ENCODE measurements at regions not wholly inside any gene's neighbourhood (a gene's known extent, or its start where the extent isn't known, plus 50 kb on each side); places are given as distances from the start of the nearest gene placed in this dataset.

- Histone ChIP-seq H3K36me3 (ENCODE audit: control insufficient read depth in 2 of 4, insufficient read depth in 4 of 4, low read length in 3 of 4) (peaks cover 0 to 8% (median 0%) of the 10 kb centered on the region in 4 experiments; a peak in 2 of 8 replicates), H3K4me3 (ENCODE audit: extremely low read depth in 1 of 4, insufficient read depth in 2 of 4, low read depth in 3 of 4, low read length in 4 of 4) (no peak overlapping the region), H3K79me1 (ENCODE audit: low read depth, low read length) (no peaks in the 10 kb centered on the region), H3K4me2 (ENCODE audit: insufficient read depth in 1 of 2, low read depth in 2 of 2, low read length in 2 of 2) (peak overlapping the region in 1 of 2 experiments; percentile 72; a peak in 1 of 4 replicates), H4K8ac (ENCODE audit: extremely low read depth, insufficient read depth, low read length) (no peak overlapping the region), H3K79me2 (ENCODE audit: control insufficient read depth in 1 of 2, insufficient read depth in 2 of 2, low read length in 2 of 2) (peaks cover 0 to 4% of the 10 kb centered on the region in 2 experiments; a peak in 1 of 4 replicates), H3K4ac (replicated peaks; ENCODE audit: insufficient read length, low read depth, low read length) (no peak overlapping the region), H2BK15ac (ENCODE audit: low read length) (no peak overlapping the region), H3K23ac (ENCODE audit: insufficient read length) (no peak overlapping the region), H2AFZ (ENCODE audit: low read length) (no peak overlapping the region), H2BK120ac (replicated peaks; ENCODE audit: low read depth, low read length) (no peak overlapping the region), H2BK20ac (ENCODE audit: low read length) (no peak overlapping the region), H3K27me3 (replicated peaks in 1 of 4; ENCODE audit: control insufficient read depth in 3 of 4, extremely low read depth in 1 of 4, insufficient read depth in 3 of 4, low read length in 3 of 4) (no peaks in the 10 kb centered on the region), H2AK5ac (ENCODE audit: low read depth, low read length) (no peak overlapping the region), H4K91ac (replicated peaks; ENCODE audit: insufficient read length, low read length) (no peak overlapping the region), H2BK12ac (ENCODE audit: low read depth, low read length) (no peak overlapping the region; the same call in 1 of the 2 replicates), H2BK5ac (ENCODE audit: low read depth, low read length) (no peak overlapping the region), H3K23me2 (ENCODE audit: low read depth, low read length) (no peaks in the 10 kb centered on the region), H3K9me3 (ENCODE audit: insufficient read depth in 2 of 2, low read depth in 1 of 2, low read length in 1 of 2) (no peaks in the 10 kb centered on the region), H3K9ac (replicated peaks in 1 of 4; ENCODE audit: extremely low read depth in 1 of 4, low read depth in 3 of 4, low read length in 3 of 4) (no peak overlapping the region), H4K5ac (ENCODE audit: insufficient read length, low read depth, low read length) (no peak overlapping the region), H3K27ac (ENCODE audit: low read depth, low read length) (no peak overlapping the region), H3K56ac (replicated peaks; ENCODE audit: insufficient read length, low read depth, low read length) (no peak overlapping the region), H3K4me1 (replicated peaks in 1 of 4; ENCODE audit: control insufficient read depth in 3 of 4, insufficient read depth in 4 of 4, low read length in 3 of 4) (peaks cover 11 to 48% (median 35%) of the 10 kb centered on the region in 4 experiments), H4K20me1 (replicated peaks in 1 of 2; ENCODE audit: control insufficient read depth in 1 of 2, insufficient read depth in 2 of 2, low read length in 2 of 2) (no peaks in the 10 kb centered on the region), H3K14ac (ENCODE audit: insufficient read length) (no peak overlapping the region), H3K18ac (ENCODE audit: extremely low read depth, low read length) (no peak overlapping the region)
- WGBS, 2 experiments (ENCODE audit: extremely low coverage in 1 of 2, insufficient coverage in 1 of 2, insufficient read length in 1 of 2, insufficient replicate concordance in 2 of 2, low coverage in 1 of 2, low lambda C conversion rate in 2 of 2, missing lambda C conversion rate in 1 of 2): 81% methylated on average over 3 of the region's 3 CpGs; no CpG with 5 or more reads in 1 of the 2 experiments
- FAIRE-seq (no peak), DNase-seq (ENCODE audit: low read depth in 1 of 2, low spot score in 2 of 2) (no peak)
- CTCF ChIA-PET (ENCODE audit: partially characterized antibody): interaction anchor here (1.7 to 2.5 kb wide), 2 partner anchors 20 to 88 kb away, joined by 6 to 8 read pairs; a partner anchor contains a TSS
- TF ChIP-seq CHD1 (IDR thresholded peaks at IDR 0.05; ENCODE audit: low read depth, low read length) (no peak), SIRT6 (IDR thresholded peaks at IDR 0.05; ENCODE audit: low read length) (no peak), EZH2 (IDR thresholded peaks at IDR 0.05; ENCODE audit: low read depth, low read length, severe bottlenecking) (no peak), CTBP2 (IDR thresholded peaks at IDR 0.05; ENCODE audit: borderline replicate concordance, insufficient read depth, insufficient read length, low read length) (no peak), RBBP5 (IDR thresholded peaks at IDR 0.05; ENCODE audit: borderline replicate concordance, low read depth, low read length) (no peak), CTCF (IDR thresholded peaks at IDR 0.05; ENCODE audit: control extremely low read depth in 1 of 3, insufficient read depth in 1 of 3, low read depth in 1 of 3, low read length in 3 of 3) (no peak)
- TF ChIP-seq, protein P1, sequence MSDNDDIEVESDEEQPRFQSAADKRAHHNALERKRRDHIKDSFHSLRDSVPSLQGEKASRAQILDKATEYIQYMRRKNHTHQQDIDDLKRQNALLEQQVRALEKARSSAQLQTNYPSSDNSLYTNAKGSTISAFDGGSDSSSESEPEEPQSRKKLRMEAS (IDR thresholded peaks at IDR 0.05): no peak
- POLR2A ChIA-PET (ENCODE audit: partially characterized antibody): interaction anchor here (1.7 to 2.0 kb wide), 2 partner anchors 9 to 21 kb away, joined by 5 to 6 read pairs; no protein-coding TSS in a partner anchor
Measured at GRCh38 chr18:46260879-46261143, 156.6 kb downstream of the HAUS1 start.

Data from H1 (cell line).